Neutrophil (primary cell): ENCODE measurements at regions not wholly inside any gene's neighbourhood (a gene's known extent, or its start where the extent isn't known, plus 50 kb on each side); places are given as distances from the start of the nearest gene placed in this dataset.

Experiments used
- H3K27ac ChIP-seq: fragments of 200-600 bp; sonication (generic); 2 replicates; pipeline ENCODE4 v1.5.1; 2016; ENCODE audit warnings: mild to moderate bottlenecking, moderate library complexity
- H3K27me3 ChIP-seq: fragments of 200-600 bp; sonication (generic); 2 replicates; pipeline ENCODE4 v1.6.0; 2016; ENCODE audit warnings: mild to moderate bottlenecking
- H3K36me3 ChIP-seq: fragments of 200-600 bp; sonication (generic); 2 replicates; pipeline ENCODE4 v1.5.1; 2017
- H3K4me1 ChIP-seq, 2 experiments: fragments of 200-600 bp in 1 of 2; sonication (generic) in 1 of 2; 1 replicate in 1 of 2; 2 replicates in 1 of 2; pipeline versions ENCODE4 v1.5.1 to v1.6.1; 2013 to 2016; ENCODE audit warnings: low read depth in 1 of 2, low read length in 1 of 2, mild to moderate bottlenecking in 1 of 2, moderate library complexity in 1 of 2; ENCODE audit not compliant: control insufficient read depth in 1 of 2, insufficient read depth in 1 of 2
- H3K4me3 ChIP-seq, 2 experiments: fragments of 200-600 bp in 1 of 2; sonication (generic) in 1 of 2; 1 replicate in 1 of 2; 2 replicates in 1 of 2; pipeline ENCODE4 v1.5.1; 2013 to 2016; ENCODE audit warnings: low read depth in 1 of 2, low read length in 1 of 2, mild to moderate bottlenecking in 1 of 2, moderate library complexity in 1 of 2
- H3K9me3 ChIP-seq: fragments of 200-600 bp; sonication (generic); 2 replicates; pipeline ENCODE4 v1.5.1; 2016
- CTCF ChIP-seq: fragments of 200-600 bp; sonication (generic); IDR thresholded peaks from 2 replicates; pipeline ENCODE4 v1.5.1; 2016; ENCODE audit warnings: antibody characterized with exemption

GRCh38 chr5:158123595-158123994 is 264.6 kb upstream of the CLINT1 start:
- TF ChIP-seq CTCF, result no peak
- no peaks in the 10 kb centered on the region for H3K9me3 ChIP-seq
- H3K4me3 ChIP-seq, result no peak overlapping the region
- peaks cover 5 to 17% of the 10 kb centered on the region in 2 experiments for H3K4me1 ChIP-seq
- no peak overlapping the region for H3K27ac ChIP-seq
- no peaks in the 10 kb centered on the region for H3K27me3 ChIP-seq
- H3K36me3 ChIP-seq, result no peaks in the 10 kb centered on the region

GRCh38 chr5:158121678-158122077 is 262.7 kb upstream of the CLINT1 start:
- no peaks in the 10 kb centered on the region for H3K36me3 ChIP-seq
- TF ChIP-seq CTCF, result no peak
- no peaks in the 10 kb centered on the region for H3K9me3 ChIP-seq
- H3K27me3 ChIP-seq, result no peaks in the 10 kb centered on the region
- peaks cover 5 to 17% of the 10 kb centered on the region in 2 experiments for H3K4me1 ChIP-seq
- H3K4me3 ChIP-seq, result no peak overlapping the region
- no peak overlapping the region for H3K27ac ChIP-seq

- H3K4me1 ChIP-seq, result peaks cover 5 to 17% of the 10 kb centered on the region in 2 experiments
- no peaks in the 10 kb centered on the region for H3K27me3 ChIP-seq
- no peak for TF ChIP-seq CTCF
- no peak overlapping the region for H3K4me3 ChIP-seq
- no peak overlapping the region for H3K27ac ChIP-seq
- H3K9me3 ChIP-seq, result no peaks in the 10 kb centered on the region
- H3K36me3 ChIP-seq, result no peaks in the 10 kb centered on the region
Observed at GRCh38 chr5:158120760-158121159, 261.8 kb upstream of the CLINT1 start.

GRCh38 chr5:158119961-158120723 is 261.2 kb upstream of the CLINT1 start:
- Histone ChIP-seq H3K36me3 (no peaks in the 10 kb centered on the region), H3K27me3 (no peaks in the 10 kb centered on the region), H3K4me1 (peaks cover 5 to 17% of the 10 kb centered on the region in 2 experiments), H3K4me3 (no peak overlapping the region), H3K9me3 (no peaks in the 10 kb centered on the region), H3K27ac (no peak overlapping the region)
- no peak for TF ChIP-seq CTCF

GRCh38 chr5:158117467-158118160 is 258.7 kb upstream of the CLINT1 start:
- TF ChIP-seq CTCF, result no peak
- Histone ChIP-seq H3K27ac (no peak overlapping the region), H3K27me3 (no peaks in the 10 kb centered on the region), H3K4me1 (peaks cover 5 to 17% of the 10 kb centered on the region in 2 experiments), H3K9me3 (no peaks in the 10 kb centered on the region), H3K36me3 (no peaks in the 10 kb centered on the region), H3K4me3 (no peak overlapping the region)
